GM12865 (cell line): ENCODE measurements at regions not wholly inside any gene's neighbourhood (a gene's known extent, or its start where the extent isn't known, plus 50 kb on each side); places are given as distances from the start of the nearest gene placed in this dataset.

Experiments
- DNase-seq: peaks from one replicate; pipeline ENCODE4 v3.0.0; 2010; ENCODE audit warnings: low read depth
- H3K4me3 ChIP-seq: 2 replicates; pipeline ENCODE4 v1.5.1; 2011; ENCODE audit warnings: mild to moderate bottlenecking, low read depth, low read length, control low read depth
- TF ChIP-seq, protein P1 (sequence below): IDR thresholded peaks from 2 replicates; pipeline ENCODE4 v1.5.1; 2011; ENCODE audit warnings: low read length, control low read depth, low read depth, inconsistent platforms; ENCODE audit not compliant: insufficient read depth; ENCODE audit errors: missing control alignments

DNA sequence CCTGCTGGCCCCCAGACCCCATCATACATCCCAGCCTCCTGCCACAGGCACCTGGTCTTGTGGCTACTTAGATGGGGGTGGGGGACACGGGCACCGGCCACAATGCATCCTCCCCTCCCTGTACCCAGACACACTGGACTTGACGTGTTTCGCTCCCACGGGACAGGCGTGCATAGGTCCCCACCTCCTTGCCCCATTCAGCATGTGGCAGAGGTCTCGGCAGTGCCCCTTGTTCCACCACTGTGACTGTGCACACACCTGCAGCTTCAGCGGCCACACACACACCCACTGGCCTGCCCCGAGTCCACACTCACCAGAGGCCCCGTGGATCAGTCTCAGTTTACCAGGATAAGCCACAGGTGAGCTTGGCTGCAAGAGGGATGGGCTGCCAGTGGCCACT, 109.6 kb downstream of the ENGASE start:
- no peak for DNase-seq
- H3K4me3 ChIP-seq: no peak overlapping the region
- TF ChIP-seq, protein P1, sequence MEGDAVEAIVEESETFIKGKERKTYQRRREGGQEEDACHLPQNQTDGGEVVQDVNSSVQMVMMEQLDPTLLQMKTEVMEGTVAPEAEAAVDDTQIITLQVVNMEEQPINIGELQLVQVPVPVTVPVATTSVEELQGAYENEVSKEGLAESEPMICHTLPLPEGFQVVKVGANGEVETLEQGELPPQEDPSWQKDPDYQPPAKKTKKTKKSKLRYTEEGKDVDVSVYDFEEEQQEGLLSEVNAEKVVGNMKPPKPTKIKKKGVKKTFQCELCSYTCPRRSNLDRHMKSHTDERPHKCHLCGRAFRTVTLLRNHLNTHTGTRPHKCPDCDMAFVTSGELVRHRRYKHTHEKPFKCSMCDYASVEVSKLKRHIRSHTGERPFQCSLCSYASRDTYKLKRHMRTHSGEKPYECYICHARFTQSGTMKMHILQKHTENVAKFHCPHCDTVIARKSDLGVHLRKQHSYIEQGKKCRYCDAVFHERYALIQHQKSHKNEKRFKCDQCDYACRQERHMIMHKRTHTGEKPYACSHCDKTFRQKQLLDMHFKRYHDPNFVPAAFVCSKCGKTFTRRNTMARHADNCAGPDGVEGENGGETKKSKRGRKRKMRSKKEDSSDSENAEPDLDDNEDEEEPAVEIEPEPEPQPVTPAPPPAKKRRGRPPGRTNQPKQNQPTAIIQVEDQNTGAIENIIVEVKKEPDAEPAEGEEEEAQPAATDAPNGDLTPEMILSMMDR: no peak

DNA sequence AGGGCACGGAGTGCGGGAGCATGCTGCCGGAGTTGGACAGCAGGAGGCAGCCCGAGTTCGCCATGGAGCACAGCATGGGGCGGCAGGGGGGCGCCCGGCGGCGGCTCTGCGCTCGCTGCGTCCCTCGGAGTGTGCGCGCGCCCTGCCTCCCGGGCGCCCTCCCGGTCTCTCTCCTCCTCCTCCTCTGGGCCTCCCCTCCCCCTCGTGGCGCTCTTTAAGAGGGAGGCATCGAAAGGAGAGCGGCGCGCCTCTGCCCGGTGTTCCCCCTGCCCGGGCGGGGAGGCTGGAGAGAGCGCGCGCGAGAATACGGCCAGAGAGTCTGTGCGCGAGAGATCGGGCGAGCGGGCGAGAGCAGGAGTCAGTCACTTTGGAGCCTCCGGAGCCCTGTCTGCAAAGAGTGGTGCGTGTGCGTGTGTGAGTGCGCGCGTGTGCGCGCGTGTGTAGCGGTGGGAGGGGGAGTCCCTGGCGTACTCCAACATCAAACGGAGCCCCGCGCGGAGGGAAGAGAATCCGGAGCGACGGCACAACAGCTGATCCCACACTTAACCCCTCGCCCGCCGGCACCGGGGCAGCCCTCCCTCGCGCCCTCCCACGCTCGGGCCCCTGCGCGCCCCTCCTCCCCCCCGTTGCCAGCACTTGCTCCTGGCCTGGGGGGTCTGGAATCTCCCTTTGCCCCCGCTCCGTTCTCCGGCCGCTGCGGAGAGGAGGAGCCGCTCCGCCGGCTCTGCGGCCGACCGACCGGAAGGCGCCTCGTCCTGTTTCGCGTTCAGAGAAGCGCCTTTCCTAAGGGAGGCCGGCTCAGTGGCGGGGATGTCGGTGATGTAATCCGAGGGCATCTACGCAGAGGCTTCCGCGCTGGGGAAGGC, 108.9 kb downstream of the ENGASE start:
- no peak overlapping the region for H3K4me3 ChIP-seq
- DNase-seq: no peak
- TF ChIP-seq, protein P1: no peak

DNA sequence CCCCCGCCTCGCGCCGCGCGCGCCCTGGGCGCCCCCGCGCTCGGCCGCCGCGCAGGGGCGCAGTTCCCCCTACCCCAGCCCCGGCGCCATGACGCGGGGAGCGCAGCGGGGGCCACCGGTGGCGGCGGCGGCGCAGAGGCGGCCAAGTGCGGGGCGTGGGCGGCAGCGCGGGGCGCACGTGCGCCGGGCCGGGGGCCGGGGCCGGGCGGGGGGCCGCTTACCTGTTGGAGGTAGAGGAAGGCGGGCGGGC, 108.3 kb downstream of the ENGASE start:
- no peak overlapping the region for H3K4me3 ChIP-seq
- DNase-seq: no peak
- TF ChIP-seq, protein P1: no peak

DNA sequence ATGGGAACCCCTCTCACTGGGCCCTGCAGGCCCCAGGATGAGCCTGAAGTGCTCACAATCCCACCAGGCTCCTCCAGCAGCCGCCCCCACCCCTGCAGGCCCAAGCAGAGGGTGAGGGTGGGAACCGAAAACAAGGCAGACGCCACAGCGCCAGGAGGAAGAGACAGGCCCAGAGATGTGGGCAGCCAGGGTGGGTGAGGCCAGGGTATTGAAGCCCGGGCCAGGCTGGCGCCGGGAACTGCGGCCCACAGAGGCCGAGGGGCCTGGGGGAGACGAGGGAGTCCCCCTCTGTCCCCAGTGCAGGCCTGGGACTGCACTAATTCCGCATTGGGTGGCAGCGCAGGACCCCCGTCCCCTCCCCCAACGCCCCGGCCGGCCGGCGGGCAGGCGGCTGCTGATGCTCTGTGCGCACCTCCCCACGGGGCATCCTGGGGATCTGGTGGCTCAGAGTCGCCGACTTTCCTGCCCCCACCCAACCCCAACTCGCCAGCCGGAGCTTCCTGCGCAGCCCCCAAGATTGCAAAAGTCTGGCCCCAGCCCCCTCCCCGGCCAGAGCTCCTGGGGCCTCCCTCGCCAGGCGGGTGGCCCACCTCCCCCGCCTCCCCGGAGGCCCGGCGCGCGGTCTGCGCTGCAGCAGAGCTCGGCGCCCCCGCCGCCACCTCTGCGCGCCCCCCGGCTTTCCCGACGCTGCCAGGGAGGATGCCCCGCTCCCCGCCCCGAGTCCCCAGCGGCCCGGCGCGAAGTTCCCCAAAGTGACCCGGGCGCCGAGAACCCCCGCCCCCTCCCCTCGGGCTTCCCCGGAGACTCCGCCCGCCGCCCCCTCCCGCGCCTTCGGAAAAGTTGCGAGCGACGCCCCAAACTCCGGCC, 107.8 kb downstream of the ENGASE start:
- H3K4me3 ChIP-seq: no peak overlapping the region
- DNase-seq: no peak
- TF ChIP-seq, protein P1: no peak

DNA sequence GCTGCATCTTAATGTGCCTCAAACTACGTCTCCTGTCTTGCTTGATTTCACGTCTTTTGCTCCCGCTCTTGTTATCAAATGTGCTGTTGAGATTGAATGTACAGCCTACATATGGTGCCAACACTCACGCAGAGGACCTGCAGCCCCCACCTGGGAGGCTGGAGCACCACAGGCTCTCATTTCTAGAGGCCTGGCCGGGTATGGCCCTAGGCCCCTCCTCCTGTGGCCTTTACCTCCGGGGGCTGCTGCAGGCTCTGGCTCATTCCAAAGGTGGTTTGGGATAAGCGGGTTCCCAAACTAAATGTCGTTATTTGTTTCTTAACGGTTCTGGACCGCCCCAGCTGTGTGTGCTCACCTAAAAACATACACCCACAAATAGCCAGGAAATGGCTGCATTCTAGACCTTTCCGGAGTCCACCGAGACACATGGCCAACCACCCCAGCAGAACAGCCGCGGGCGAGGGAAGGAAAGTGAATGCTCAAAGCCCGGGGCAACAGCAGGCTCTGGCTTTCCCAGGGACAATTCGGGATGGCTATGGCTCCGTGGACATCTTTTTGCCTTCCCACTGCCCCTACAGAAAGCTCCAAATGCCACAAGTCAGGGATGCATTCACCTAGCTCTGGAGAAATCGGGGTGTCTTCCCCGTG, 105.9 kb downstream of the ENGASE start:
- H3K4me3 ChIP-seq: no peak overlapping the region
- TF ChIP-seq, protein P1: no peak
- DNase-seq: no peak

DNA sequence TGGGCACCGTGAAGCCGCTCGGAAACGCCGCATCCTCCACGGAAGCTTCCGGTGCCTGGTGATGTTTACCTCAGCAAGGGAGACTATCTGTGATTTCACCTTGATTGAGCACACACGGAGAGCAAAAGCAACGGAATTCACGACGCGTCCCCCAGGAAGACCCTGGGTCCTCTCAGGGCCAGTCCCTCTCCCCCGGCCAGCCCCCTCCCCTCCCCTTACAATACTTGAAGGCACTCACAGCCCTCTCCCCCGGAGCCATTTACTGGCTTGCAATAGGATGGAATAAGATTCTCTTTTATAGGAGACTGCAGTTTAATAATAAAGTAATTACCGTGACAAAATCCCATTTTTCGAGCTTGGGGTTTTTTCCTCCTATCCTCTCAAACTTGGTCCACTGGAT, 104.7 kb downstream of the ENGASE start:
- no peak overlapping the region for H3K4me3 ChIP-seq
- TF ChIP-seq, protein P1: no peak
- DNase-seq: no peak
